GM19035 (cell line): ENCODE measurements at regions not wholly inside any gene's neighbourhood (a gene's known extent, or its start where the extent isn't known, plus 50 kb on each side); places are given as distances from the start of the nearest gene placed in this dataset.

Source experiments
- ATAC-seq: cut with Tn5 transposase; IDR thresholded peaks from one replicate; pipeline ENCODE4 v1.9.1; 2021; ENCODE audit not compliant: unreplicated experiment

GRCh38 chr2:105596411-105596921 lies 148.2 kb upstream of the NCK2 start:
- ATAC-seq: no peak

DNA sequence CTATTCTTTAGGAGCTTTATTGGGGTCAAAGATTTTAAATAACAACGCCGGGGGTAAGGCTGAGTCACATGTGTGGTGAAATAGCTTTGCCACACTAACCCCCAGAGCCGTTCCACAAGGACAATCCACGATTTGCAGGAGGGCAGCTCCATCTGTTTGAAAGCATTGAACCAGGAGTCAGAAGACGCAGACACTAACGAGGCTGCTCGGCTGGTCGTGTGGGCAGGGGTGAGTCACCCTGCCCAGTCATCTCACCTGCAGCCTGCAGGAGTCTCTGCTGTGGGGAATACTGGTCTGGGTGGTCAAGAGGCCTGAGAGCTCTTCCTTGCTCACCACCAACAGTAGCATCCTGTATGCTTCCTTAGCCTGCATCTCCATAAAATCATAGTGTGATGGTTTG lies 149.2 kb upstream of the NCK2 start:
- ATAC-seq: no peak

DNA sequence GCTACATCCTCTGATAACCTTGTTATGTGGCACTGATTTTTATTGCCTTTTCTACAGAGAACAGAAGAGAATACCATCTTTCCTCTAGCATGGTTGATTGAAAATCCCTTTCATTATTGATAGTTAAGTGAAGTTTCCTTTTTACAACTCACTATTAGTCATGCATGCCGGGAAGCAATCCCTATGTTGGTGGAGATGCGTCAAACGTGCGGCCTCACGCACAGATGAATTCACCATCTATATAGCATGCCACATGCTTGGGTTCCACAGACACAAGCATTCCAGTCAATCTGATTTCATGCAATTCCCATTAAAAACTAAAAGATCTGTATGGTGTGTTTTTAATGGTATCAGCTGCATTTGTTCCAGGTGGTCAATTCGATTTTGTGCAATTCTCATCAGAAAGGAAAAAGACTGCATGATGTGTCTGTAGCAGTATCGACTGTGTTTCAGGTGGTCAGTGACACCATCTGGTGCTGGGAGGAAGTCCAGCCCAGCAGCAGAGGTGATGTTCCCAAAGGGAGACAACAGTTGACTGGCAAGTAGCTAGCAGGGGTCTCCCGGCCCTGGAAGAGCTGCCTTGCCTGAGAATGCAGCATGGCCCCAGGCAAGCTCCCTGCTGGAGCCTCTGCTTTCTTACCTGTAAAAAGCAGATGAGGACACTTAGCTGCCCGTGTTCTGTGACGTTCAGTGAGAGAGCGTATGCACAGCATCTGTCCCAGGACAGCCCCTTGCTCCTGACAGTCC lies 151.3 kb upstream of the NCK2 start:
- no peak for ATAC-seq

DNA sequence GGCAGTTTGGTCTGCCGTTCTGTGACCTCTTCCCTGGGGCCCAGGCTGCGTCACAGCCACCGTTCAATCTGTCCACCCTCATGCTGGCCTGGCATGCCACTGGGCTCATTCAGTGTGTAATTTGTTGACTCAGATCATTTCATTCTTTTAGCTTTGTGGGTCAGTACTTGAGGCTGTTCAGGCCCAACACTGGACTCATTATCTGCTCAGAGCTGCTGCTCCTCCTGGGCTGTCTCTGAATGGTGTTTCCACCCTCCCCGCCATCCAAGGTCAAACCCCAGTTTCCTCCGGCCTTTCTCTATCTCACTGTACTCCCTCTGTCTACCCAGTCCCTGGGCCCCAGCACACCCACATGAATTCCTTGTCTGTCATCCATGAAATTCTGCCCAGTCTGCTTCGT lies 152.4 kb upstream of the NCK2 start:
- ATAC-seq: no peak

DNA sequence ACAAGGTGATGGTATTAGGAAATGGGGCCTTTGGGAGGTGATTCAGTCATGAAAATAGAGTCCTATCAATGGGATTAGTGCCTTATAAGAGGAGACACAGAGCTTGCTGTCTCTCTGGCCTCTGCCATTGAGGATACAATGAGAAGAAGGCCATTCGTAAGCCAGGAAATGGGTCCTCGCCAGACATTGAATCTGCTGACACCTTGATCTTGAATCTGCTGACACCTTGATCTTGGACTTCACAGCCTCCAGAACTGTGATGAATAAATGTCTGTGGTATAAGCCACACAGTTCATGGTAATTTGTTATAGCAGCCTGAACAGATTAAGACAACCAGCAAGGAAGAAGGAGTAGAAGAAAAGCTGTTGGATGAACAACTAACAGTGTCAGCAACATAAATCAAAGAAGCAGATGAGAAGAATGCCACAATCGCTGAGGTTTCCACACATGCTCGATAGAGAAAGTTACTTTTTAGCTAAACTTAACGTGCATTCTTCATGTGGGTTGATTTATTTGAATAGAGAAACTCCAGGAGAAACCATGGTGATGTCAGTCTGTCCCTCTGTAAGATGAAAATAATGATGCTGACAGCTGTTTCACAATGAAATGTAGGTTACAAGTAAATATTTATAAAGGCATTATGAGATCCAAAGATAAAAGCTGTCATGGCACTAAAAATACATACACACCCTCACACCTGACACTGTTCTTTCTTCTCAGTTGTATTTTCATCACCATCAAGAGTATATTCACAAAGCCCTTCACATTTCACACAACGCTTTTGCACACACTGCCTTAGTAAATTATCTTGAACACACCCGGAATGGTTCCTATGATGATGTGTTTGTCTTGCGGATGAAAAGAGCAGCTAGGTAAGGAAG lies 153.7 kb upstream of the NCK2 start:
- no peak for ATAC-seq

GRCh38 chr2:105588581-105588980 lies 156.1 kb upstream of the NCK2 start:
- ATAC-seq: no peak

DNA sequence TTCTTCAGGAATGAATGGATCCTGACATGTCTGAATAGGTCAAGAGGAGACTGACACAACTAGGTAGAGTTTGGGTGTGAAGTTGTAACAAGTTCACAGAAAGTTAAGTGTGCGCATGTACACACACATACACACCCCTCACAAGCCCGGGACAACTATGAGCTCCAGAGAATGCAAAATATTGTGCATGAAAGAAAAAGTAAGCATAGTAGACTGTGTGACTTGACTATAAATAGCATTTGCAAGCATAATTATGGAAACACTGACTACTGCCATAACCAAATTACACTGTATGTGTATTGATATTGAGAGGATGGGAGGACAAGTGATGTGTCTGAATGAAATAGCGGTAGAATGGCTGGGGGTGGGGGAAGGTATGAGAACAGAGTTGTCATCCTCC lies 157.1 kb upstream of the NCK2 start:
- ATAC-seq: no peak

- ATAC-seq: no peak
These were observed 160.2 kb upstream of the NCK2 start for GRCh38 chr2:105584435-105585010.

DNA sequence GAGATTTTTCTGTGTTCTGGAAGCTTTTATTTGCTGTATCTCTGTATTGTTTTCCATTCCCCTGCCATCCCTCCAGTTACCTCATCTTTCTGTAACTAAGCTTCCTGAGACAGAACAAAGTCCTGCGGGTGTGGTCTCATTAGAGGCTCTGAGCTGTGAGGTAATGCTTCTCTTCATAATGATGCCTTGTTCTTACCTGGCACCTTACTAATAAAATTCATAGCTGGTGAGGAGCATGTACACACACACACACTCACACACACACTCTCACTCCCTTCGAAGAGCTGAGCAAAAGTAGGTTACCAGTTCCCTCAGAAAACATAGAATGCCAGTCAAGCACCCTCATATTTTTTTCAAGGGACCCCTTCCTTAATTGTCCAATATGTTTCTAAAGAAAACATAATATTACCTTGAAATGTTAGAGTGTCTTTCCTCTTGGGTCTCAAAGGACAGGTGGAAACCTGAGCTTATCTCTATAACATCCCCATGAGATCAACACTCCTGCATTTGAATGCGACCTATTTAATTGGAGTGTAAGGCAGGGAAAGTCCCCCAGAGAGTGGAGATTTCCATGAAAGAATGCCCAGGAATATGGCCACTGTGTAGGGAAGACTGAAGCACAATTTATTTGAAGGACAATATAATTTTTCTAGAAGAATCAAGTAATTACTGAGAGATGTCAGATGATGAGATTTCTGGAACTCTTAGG lies 161.6 kb upstream of the NCK2 start:
- ATAC-seq: no peak

GRCh38 chr2:105581555-105581944 lies 163.2 kb upstream of the NCK2 start:
- ATAC-seq: no peak

DNA sequence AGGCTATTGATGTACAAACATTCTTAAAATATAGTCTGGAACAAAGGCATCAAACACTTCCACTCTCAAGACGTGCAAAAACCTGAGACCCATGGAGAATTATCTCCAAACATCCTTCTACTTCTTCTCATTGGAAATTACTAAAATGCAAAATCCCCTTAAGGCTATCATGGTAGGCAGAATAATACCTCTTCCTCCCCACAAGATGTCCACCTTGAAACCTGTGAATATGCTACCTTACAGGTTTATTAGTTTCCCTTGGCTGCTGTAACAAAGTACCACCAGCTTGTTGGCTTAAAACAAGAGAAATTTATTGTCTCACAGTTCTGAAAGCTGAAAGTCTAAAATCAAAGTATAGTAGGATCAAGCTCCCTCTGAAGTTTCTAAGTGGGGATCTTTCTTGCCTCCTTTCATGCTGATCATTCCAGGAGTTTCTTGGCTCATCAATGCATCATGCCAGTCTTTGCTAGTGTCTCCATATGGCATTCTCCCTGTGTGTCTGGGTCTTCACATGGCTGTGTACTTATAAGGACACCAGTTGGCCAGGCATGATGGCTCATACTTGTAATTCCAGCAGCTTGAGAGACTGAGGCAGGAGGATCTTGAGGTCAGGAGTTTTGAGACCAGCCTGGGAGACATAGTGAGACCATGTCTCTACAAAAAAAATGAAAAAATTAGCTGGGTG lies 163.7 kb upstream of the NCK2 start:
- ATAC-seq: no peak

DNA sequence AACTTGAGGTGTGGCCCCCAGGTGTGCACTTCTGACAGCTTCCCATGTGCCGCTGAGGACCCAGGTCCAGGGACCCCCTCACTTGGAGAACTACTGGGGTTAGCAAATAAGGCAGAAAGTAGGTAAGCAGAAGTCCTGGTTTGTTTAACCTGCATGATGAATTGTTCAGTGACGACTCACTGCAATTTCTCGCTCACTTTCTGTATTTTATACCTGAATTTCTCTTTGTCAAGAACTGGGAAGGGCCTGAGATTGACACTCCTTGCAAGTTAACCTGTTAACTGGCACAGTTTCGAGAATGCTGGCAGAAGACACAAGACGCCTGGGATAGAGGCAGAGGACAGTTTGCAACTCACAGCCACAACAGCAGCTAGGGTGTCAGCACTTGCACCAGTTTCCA lies 164.5 kb upstream of the NCK2 start:
- no peak for ATAC-seq

- no peak for ATAC-seq
These were observed 166.5 kb upstream of the NCK2 start for GRCh38 chr2:105578166-105578565.

GRCh38 chr2:105577762-105578161 lies 166.9 kb upstream of the NCK2 start:
- no peak for ATAC-seq

GRCh38 chr2:105576440-105577241 lies 168.1 kb upstream of the NCK2 start:
- ATAC-seq: no peak

GRCh38 chr2:105576050-105576439 lies 168.7 kb upstream of the NCK2 start:
- no peak for ATAC-seq

GRCh38 chr2:105575499-105576025 lies 169.2 kb upstream of the NCK2 start:
- ATAC-seq: no peak

DNA sequence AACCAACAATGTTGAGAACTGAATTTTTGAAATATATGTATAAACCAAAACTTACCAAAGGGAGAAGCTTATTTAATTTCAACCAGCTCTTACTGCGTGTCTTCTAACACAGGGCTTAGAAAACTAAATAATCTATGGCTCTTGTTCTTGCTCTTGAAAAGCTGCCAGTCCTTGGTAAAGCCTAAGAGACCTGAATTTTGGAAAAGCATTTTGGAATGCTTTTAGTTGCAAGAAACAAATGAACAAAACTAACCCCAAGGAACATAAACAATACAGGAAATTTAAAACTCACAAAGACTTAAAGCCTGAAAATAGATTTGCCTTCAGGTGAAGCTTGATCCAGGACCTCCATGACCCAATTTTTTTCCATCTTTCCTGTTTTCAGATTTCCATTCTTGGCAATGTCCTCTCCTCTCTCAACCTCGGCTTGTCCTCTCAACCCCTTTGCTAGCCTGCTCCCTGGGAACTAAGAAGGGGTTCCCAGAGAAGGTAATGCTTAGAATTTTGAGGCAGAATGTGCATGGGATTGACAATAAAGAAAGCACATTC lies 169.8 kb upstream of the NCK2 start:
- no peak for ATAC-seq

DNA sequence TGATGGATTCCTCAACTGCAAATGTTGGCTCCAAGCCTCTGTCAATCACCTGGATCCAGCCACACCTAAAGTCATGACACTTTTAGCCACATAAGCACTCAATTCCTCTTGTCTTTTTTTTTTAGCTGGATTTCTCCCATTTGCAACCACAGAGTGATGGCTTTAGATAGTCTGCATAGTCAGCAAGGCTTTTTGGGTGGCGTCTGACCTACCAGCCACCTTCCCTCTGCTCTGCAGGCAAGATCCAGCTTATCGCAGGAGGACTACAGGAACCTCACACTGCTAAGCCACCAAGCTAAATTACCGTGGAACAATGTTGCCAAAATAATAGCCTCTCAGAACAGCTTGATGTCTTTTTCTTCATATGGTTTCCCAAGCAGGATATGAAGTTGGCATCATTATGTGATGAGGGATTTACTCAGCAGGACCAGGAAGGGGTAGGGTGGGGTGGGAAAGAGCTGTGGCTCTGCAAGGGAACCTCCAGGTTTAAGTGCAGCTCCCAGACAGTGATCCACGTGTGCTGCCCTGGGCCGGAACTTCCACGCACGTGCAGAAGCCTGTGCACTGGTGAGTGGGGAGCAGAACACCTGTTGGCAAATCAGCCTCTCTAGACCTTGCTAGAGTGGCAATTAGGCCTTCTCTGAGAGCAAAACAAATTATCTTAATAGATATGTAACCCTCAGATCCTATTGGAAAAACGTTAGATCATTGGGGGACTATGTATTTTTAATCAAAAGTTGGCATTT lies 170.6 kb upstream of the NCK2 start:
- no peak for ATAC-seq
